ENCODE measurements at regions not wholly inside any gene's neighbourhood (a gene's known extent, or its start where the extent isn't known, plus 50 kb on each side); places are given as distances from the start of the nearest gene placed in this dataset.

- TF ChIP-seq CTCF (IDR thresholded peaks at IDR 0.05) (no peak), POLR2A (IDR thresholded peaks at IDR 0.05) (no peak)
Measured at GRCh38 chr7:85685901-85686300, 499.0 kb upstream of the SEMA3D start.

Data from esophagus squamous epithelium (tissue), 4 donors.